ENCODE measurements at regions not wholly inside any gene's neighbourhood (a gene's known extent, or its start where the extent isn't known, plus 50 kb on each side); places are given as distances from the start of the nearest gene placed in this dataset.
"Not testable (repeated sequence)": the region's sequence is repeated elsewhere in the genome, so short reads cannot be mapped to it uniquely, and the experiment has no call there.

DNA sequence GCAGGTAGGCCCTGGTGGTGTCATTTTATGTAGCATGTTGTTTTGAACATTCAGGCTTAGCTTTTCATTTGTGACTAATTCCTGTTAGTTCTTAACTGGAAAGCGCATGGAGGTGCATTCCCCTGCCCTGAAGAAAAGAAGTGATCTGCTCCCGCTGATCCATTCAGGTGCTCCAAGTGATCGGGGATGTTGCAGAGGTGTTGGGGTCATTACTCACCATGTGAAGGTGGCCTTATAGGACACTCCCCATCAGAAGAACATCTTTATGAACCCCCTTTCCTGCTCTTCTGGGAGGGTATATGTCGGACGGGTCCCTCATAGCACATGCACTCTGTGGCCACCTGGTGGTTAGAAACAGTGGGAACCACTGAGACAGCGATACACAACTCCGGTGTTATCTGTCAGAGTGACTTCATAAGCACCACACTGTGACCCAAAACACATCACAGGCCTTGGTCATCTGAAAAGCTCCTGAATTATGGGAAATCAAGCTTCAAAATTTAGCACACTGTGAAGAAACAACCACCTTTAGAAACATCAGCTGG is 172.5 kb upstream of the NOTCH2NLA start:
- not testable (repeated sequence) for DNase-seq; H3K27ac Mint-ChIP-seq (ENCODE audit: unreplicated experiment); H3K4me1 Mint-ChIP-seq (ENCODE audit: low read depth, unreplicated experiment); H3K27me3 Mint-ChIP-seq (ENCODE audit: unreplicated experiment); H3K36me3 Mint-ChIP-seq (ENCODE audit: unreplicated experiment); H3K4me3 Mint-ChIP-seq (ENCODE audit: unreplicated experiment); H3K9me3 Mint-ChIP-seq (ENCODE audit: unreplicated experiment)
- TF ChIP-seq, protein P1, sequence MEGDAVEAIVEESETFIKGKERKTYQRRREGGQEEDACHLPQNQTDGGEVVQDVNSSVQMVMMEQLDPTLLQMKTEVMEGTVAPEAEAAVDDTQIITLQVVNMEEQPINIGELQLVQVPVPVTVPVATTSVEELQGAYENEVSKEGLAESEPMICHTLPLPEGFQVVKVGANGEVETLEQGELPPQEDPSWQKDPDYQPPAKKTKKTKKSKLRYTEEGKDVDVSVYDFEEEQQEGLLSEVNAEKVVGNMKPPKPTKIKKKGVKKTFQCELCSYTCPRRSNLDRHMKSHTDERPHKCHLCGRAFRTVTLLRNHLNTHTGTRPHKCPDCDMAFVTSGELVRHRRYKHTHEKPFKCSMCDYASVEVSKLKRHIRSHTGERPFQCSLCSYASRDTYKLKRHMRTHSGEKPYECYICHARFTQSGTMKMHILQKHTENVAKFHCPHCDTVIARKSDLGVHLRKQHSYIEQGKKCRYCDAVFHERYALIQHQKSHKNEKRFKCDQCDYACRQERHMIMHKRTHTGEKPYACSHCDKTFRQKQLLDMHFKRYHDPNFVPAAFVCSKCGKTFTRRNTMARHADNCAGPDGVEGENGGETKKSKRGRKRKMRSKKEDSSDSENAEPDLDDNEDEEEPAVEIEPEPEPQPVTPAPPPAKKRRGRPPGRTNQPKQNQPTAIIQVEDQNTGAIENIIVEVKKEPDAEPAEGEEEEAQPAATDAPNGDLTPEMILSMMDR (IDR thresholded peaks at IDR 0.05; ENCODE audit: partially characterized antibody, unreplicated experiment), result peak; percentile 71

DNA sequence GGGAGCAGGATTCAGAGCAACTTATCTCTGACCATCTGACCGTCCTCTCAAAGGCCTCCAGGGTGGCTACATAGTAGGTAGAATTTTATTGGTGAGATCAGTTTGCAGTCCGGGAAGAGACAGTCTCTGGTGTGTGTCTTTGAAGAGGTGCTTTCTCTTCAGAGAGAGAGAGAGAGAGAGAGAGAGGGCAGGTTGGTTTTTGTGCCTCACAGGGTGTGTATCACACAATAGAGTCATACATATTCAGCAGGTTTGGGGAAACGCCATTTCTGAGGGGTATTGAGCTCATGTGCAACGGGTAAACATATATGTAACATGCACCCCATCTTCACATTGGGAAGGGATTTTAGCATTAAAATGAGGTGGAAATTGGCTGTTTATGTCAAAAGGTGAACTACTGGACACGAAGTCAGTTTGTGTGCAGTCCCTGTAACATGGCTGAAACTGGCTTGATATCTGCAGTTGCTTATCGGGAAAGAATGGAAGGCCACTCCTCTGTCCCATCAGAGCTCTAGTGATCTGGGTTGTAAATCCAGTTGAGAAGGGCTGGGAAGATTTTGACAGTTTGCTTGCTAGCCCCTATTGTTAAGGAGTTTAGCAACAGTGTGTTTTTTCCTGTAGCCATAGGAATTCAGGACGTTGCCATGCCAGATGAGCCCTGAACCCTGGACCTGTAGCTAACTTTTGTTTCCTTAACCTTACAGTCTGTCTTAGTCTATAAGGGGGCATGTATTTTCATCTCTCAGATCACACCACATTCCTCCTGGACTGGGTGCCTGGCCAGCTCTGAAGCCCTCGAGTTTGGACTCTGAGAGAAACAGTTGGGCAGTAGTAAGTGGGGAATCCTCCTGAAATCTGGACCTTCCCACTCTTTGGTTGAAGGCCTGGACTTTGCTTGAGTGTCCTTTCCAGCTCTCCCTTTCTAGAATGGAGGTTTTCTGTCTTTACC is 171.6 kb upstream of the NOTCH2NLA start:
- not testable (repeated sequence) for H3K4me3 Mint-ChIP-seq (ENCODE audit: unreplicated experiment)

DNA sequence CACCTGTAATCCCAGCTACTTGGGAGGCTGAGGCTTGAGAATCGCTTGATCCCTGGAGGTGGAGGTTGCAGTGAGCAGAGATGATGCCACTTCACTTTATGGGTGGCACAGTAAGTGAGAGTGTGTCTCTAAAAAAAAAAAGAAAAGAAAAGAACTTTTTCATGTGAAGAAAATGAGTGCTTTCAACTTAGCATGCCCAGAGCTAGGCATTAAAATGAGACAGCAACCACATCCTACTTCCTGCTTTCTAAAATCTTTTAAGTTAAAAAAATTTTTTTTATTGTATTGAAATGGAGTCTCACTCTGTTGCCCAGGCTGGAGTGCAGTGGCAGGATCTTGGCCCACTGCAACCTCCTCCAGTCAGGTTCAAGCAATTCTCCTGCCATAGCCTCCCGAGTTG is 170.4 kb upstream of the NOTCH2NLA start:
- H3K4me3 Mint-ChIP-seq (ENCODE audit: unreplicated experiment); H3K9me3 Mint-ChIP-seq (ENCODE audit: unreplicated experiment); H3K27me3 Mint-ChIP-seq (ENCODE audit: unreplicated experiment); DNase-seq; H3K4me1 Mint-ChIP-seq (ENCODE audit: low read depth, unreplicated experiment); H3K27ac Mint-ChIP-seq (ENCODE audit: unreplicated experiment); H3K36me3 Mint-ChIP-seq (ENCODE audit: unreplicated experiment): not testable (repeated sequence)

More for the DNA sequence above, 171.6 kb upstream of the NOTCH2NLA start:
- not testable (repeated sequence) for H3K27ac Mint-ChIP-seq (ENCODE audit: unreplicated experiment); H3K27me3 Mint-ChIP-seq (ENCODE audit: unreplicated experiment); DNase-seq; H3K9me3 Mint-ChIP-seq (ENCODE audit: unreplicated experiment); H3K4me1 Mint-ChIP-seq (ENCODE audit: low read depth, unreplicated experiment); H3K36me3 Mint-ChIP-seq (ENCODE audit: unreplicated experiment)

DNA sequence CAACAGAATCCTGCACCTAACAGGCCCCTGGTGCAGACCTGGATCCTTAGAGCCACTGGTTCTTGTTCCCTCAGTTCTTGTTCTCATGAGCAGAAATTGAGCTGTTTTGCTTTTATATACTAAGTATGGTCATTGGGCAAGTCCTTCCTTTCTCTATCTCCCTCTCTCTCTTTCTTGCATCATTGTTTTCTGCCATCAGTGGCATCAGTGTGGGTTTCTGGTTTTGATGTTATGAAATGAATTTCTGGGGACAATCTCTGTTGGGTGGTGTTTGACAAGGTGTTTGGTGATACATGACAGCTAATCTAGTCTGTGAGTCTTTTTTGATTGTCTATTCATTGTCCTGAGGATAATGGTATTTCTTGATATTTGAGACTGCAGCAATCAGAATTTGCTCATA is 168.0 kb upstream of the NOTCH2NLA start:
- H3K4me1 Mint-ChIP-seq (ENCODE audit: low read depth, unreplicated experiment); H3K9me3 Mint-ChIP-seq (ENCODE audit: unreplicated experiment); H3K4me3 Mint-ChIP-seq (ENCODE audit: unreplicated experiment); H3K36me3 Mint-ChIP-seq (ENCODE audit: unreplicated experiment); DNase-seq; H3K27me3 Mint-ChIP-seq (ENCODE audit: unreplicated experiment); H3K27ac Mint-ChIP-seq (ENCODE audit: unreplicated experiment): not testable (repeated sequence)

DNA sequence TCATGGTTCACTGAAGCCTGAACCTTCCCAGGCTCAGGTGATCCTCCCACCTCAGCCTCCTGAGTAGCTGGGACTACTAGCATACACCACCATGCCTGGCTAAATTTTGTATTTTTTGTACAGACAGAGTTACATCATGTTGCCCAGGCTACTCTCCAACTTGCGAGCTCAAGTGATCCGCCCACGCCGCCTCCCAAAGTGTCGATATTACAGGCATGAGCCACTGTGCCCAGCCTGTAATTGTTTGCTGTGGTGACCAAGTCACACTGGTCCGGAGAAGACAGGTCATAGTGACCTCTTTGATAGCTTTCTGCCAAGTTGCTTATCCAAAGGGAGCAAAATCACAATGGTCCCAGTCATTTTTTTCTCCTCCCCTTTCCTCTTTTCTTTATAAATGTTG is 167.4 kb upstream of the NOTCH2NLA start:
- not testable (repeated sequence) for H3K27ac Mint-ChIP-seq (ENCODE audit: unreplicated experiment); H3K27me3 Mint-ChIP-seq (ENCODE audit: unreplicated experiment); H3K4me1 Mint-ChIP-seq (ENCODE audit: low read depth, unreplicated experiment); H3K4me3 Mint-ChIP-seq (ENCODE audit: unreplicated experiment); H3K9me3 Mint-ChIP-seq (ENCODE audit: unreplicated experiment); DNase-seq; H3K36me3 Mint-ChIP-seq (ENCODE audit: unreplicated experiment)

DNA sequence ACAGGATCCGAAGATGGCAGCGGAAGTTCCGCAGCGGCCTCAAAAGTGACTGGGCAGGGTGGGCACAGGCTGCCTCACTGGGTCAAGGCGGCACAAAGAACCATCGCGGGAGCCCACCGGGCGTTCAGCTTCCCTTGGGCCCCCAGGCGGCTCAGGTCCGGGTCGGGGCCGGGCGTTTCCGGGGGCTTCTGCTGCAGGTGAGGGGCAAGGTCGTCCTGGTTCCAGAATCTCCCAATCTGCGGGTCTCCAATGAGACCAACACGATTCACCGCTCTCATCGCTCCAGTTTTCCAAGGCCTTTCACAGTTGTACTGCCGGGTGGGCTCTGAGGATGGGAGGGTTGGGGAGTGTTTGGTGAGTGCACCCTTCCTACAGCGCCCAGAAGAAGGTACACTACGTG is 165.0 kb upstream of the NOTCH2NLA start:
- H3K4me3 Mint-ChIP-seq (ENCODE audit: unreplicated experiment), result not testable (repeated sequence)

DNA sequence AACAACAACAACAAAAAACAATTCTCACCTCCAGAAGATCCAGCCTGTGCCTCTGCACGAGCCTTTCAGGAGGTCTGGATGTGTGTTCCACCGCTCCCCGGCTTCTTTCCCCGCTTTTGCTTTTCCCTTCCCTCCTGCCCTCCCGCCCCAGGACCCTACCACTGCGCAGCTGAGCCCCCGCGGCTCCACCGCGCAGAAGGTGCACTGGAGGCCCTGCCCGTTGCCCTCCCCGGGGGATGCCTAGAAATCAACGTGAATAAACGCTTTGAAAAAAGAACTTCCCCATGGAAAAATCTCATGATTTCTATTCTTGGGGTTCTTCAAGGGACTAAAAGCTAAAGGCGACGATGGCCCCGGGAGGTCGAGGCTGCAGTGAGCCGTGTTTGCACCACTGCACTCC is 164.3 kb upstream of the NOTCH2NLA start:
- not testable (repeated sequence) for DNase-seq; H3K27me3 Mint-ChIP-seq (ENCODE audit: unreplicated experiment); H3K27ac Mint-ChIP-seq (ENCODE audit: unreplicated experiment); H3K4me1 Mint-ChIP-seq (ENCODE audit: low read depth, unreplicated experiment); H3K36me3 Mint-ChIP-seq (ENCODE audit: unreplicated experiment); H3K9me3 Mint-ChIP-seq (ENCODE audit: unreplicated experiment); H3K4me3 Mint-ChIP-seq (ENCODE audit: unreplicated experiment)

More for the DNA sequence above, 165.0 kb upstream of the NOTCH2NLA start:
- H3K36me3 Mint-ChIP-seq (ENCODE audit: unreplicated experiment); H3K9me3 Mint-ChIP-seq (ENCODE audit: unreplicated experiment); DNase-seq; H3K27me3 Mint-ChIP-seq (ENCODE audit: unreplicated experiment); H3K4me1 Mint-ChIP-seq (ENCODE audit: low read depth, unreplicated experiment); H3K27ac Mint-ChIP-seq (ENCODE audit: unreplicated experiment): not testable (repeated sequence)

DNA sequence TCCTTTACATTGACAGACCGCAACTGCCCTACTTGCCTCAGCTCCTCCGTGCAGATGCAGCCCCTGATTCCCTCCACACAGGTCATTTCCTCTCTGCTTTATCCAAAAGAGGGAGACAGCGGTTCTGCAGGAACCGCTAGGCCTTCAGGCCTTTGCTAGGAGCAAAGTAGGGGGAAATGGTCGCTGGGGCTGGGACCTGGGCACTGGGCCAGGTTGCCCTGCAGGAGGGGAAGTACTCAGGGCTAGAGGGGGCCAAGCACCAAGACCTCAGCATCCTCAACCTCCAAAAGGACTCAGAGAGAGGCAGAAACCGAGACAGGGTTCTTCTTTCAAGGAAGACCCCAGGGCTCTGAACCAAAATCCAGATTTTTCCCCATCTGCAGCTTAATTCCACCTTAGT is 160.4 kb upstream of the NOTCH2NLA start:
- H3K36me3 Mint-ChIP-seq (ENCODE audit: unreplicated experiment); H3K9me3 Mint-ChIP-seq (ENCODE audit: unreplicated experiment): not testable (repeated sequence)

DNA sequence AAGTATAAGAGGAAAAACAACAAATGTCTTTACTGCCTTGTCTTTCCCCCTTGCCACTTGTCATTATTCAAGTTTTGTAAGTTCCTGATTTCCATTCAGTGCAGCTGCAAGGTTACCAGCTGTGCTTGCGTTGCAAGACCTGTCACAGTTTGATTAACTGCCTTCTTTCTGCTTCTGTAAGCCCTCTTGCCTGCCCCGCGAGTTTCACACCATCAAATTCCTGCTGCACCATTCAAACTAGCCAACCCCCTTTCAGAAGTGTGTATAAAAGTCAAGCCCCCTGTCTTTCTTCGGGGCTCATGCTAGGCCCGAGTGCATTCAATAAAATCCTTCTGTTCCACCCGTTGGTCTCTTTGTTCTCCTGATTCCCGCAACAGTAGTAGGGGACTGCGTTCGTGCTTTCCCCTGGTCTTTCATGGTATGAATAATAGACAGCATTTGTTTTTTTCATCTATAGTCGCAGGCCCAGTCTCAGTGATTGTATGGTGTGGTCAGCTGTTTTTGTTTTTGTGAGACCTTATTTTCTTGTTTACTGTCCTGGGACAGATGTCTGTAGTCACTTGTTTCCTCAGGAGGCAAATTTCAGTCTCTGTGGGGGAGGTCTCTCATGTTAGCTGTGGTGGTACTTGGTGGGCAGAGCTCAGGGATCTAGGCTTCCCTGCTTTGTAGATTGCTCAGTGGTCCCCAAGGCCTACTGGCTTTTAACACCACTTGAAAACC is 159.1 kb upstream of the NOTCH2NLA start:
- peak overlapping the region; percentile 99 for H3K4me3 Mint-ChIP-seq (ENCODE audit: unreplicated experiment)
- H3K27ac Mint-ChIP-seq (ENCODE audit: unreplicated experiment), result peak overlapping the region; percentile 100
- not testable (repeated sequence) for H3K27me3 Mint-ChIP-seq (ENCODE audit: unreplicated experiment); H3K4me1 Mint-ChIP-seq (ENCODE audit: low read depth, unreplicated experiment); H3K36me3 Mint-ChIP-seq (ENCODE audit: unreplicated experiment); DNase-seq; H3K9me3 Mint-ChIP-seq (ENCODE audit: unreplicated experiment)

More for the DNA sequence above, 160.4 kb upstream of the NOTCH2NLA start:
- not testable (repeated sequence) for H3K4me1 Mint-ChIP-seq (ENCODE audit: low read depth, unreplicated experiment); DNase-seq; H3K4me3 Mint-ChIP-seq (ENCODE audit: unreplicated experiment); H3K27ac Mint-ChIP-seq (ENCODE audit: unreplicated experiment); H3K27me3 Mint-ChIP-seq (ENCODE audit: unreplicated experiment)

DNA sequence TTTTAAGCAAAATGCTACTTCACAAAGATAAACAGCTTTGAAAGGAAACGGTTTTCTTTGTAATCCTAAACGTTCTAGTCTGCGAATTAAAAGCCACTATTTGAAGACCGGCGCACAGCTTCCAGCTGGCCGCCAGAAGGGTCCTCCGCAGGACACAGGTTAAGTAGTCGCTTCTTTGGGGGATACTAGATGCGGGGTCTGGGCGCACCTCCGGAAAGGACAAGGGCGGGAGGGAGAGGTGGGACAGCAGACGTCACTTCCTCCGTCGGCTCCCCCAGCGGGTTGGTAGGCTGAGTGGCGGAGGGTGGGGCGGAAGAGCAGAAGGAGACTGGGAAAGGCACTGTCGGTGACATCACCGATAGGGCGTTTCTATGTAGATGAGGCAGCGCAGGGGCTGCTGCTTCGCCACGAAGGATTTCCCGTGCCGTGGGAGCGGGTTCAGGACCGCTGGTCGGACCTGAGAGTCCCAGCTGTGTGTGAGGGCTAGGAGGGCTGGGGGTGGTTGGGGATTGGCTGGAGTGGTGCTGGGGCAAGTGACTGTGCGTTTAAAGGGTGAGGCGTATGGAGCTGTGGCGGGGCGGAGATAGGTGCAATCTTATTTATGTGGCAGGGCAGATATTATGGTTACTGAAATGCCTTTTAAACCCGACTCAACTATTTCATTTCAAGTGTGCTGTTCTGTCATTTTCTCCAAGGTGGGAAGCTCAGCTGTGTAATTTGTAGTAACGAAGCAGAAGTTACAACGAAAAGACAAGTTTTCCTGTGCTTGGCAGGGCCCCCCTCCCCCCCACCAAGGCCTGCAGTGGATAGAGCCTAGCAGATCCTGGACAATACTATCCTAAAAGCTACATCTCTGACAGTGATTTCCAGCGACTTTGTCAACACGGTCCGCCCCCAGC is 158.3 kb upstream of the NOTCH2NLA start:
- not testable (repeated sequence) for H3K4me1 Mint-ChIP-seq (ENCODE audit: low read depth, unreplicated experiment); H3K36me3 Mint-ChIP-seq (ENCODE audit: unreplicated experiment); H3K9me3 Mint-ChIP-seq (ENCODE audit: unreplicated experiment); H3K27me3 Mint-ChIP-seq (ENCODE audit: unreplicated experiment)
- peak; percentile 53 for DNase-seq
- Mint-ChIP-seq H3K27ac (ENCODE audit: unreplicated experiment) (peak overlapping the region; percentile 100), H3K4me3 (ENCODE audit: unreplicated experiment) (peak overlapping the region; percentile 99)

All from glutamatergic neuron (in vitro differentiated cells).